Dedifferentiated amniotic fluid mesenchymal stem cell (primary cell): ENCODE measurements at regions not wholly inside any gene's neighbourhood (a gene's known extent, or its start where the extent isn't known, plus 50 kb on each side); places are given as distances from the start of the nearest gene placed in this dataset.
A peak's percentile ranks its signal among the peaks of the same experiment; 100 is the strongest.
"Not testable (repeated sequence)": the region's sequence is repeated elsewhere in the genome, so short reads cannot be mapped to it uniquely, and the experiment has no call there.

Experiments
- DNase-seq: peaks from one replicate; pipeline ENCODE4 v3.0.0-alpha.2; 2016; ENCODE audit errors: extremely low spot score

DNA sequence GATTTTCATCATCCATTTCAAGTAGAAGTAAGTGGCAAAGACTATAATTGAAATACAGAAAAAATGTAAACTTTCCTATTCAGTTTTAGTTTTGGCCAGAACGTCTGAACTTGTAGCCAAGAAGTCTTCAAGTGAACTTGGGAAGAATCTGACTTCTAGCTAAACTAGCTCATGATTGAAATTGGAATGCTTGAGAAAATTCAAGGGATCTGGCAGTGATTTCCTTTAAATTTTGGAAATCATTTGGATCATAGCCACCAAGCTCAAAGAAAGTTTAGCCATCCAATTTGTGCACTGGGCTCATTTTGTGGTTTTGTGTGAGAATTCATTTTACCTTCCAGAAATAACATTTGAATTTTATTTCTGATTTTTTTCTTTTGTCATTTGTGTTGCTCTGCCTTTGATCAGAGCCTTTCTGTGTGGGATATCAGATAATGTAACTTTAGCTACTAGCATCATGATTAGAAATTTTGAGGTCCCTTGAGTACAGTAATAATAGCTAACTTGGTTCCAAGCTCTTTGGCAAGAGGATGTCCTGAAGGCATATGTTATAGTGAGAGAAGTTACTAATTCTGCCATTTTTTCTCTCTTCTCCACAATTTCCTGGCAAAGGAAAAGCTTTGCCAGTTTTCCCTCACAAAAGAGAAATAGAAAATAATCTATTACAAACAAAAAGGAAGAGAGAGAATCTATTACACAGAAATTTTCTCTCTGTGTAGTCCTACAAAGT lies 2123.7 kb upstream of the RAG2 start:
- DNase-seq: no peak

GRCh38 chr11:38718659-38719058 lies 2120.6 kb upstream of the RAG2 start:
- DNase-seq: no peak

- no peak for DNase-seq
Observed at GRCh38 chr11:38718049-38718448, 2120.0 kb upstream of the RAG2 start.

GRCh38 chr11:38711110-38711509 lies 2113.1 kb upstream of the RAG2 start:
- no peak for DNase-seq

DNA sequence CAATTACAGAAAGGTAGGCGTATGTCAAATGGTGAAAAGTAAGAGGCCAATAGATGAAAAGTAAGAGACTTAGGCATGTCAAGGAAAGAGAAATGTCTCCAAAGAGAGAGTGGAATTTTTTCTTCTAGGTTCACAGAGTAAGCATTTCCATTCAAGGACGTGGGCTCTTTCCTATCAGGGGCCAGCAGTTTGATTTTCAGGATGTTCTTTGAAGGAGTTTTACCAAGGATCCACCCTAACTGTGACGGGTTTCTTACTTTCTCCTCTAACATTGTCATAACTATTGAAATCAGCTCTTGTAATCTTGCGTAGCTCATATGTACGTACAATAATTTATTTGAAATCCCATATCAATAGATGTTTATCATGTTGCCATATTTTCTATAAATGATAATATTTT lies 2112.2 kb upstream of the RAG2 start:
- DNase-seq: no peak

DNA sequence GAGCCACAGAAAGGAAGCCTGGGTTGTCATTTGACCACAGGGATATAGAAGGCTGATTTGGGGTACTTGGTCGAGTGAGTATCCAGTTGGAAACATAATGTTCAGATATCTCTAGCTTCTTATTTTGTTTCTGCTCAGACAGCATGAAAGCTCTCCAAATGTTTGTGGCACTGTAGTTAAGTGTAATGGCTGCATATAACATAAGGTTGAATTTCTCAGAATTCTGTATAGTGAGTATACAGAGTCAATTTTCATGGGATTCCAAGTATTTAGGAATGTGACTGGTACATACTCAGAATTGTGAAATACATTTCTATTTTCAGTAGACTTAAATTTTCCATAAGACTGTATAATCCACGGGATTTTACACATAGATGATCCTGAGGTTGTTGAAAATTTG lies 2102.1 kb upstream of the RAG2 start:
- no peak for DNase-seq

- no peak for DNase-seq
Observed at GRCh38 chr11:38693306-38693705, 2095.3 kb upstream of the RAG2 start.

- DNase-seq: not testable (repeated sequence)
Observed at GRCh38 chr11:38690211-38690610, 2092.2 kb upstream of the RAG2 start.

DNA sequence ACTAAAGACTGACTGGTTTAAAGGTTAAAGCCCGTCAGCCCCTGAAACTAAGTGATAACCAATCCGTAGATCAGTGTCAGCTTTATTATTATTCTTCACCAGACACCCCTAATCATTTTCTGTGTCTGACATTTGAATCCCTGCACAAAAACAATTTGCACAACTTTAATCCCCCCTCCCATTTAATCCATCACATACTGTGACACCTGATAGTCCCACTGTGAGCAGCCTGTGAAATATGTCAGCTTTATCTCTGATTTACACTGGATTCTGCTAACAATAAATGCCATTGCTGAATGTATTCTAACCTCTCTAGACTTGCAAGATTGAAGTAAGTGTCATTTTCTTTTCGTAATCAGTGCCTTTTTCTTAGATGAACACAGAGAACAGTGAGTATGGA lies 2089.0 kb upstream of the RAG2 start:
- DNase-seq: no peak

- no peak for DNase-seq
Observed at GRCh38 chr11:38683484-38683883, 2085.4 kb upstream of the RAG2 start.

GRCh38 chr11:38680746-38681145 lies 2082.7 kb upstream of the RAG2 start:
- DNase-seq: no peak

DNA sequence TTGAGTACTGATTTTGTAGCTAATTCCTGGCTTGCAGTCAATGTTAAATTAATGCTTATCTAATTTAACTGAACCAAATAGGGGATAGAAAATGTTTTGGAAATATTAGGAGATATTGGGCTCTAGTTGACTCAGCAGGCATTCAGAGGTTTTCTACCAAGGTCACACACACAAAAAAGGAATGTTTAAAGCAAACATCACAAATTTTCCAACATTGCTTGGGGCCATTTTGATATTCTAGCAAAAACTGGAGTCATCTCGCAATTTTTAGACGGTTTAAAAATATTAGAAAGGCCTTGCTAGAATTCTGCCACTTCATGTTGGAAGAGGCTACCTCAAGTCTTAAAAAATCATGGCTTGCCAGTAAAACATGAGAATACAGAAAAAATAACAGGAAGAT lies 2082.1 kb upstream of the RAG2 start:
- no peak for DNase-seq

GRCh38 chr11:38672445-38672844 lies 2074.4 kb upstream of the RAG2 start:
- no peak for DNase-seq

DNA sequence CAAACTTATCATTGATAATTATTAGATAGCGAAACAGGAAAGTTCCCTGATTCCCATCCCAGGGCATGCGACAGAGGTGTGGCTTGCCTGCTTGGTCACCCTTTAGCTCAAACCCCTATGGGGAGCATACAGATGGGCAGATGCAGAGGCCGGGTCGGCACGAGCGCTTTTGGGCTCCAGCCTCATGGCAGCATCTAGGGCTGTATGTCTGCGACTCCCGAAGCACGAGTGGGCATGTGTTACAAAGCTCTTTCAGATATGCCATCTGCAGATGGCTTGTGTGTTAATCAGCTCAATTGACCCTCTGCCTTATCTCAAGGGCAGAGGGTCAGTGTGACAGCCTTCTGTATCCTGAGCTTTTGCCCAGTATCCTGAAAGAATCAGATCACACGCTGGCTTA lies 2069.3 kb upstream of the RAG2 start:
- DNase-seq: no peak

GRCh38 chr11:38648604-38649003 lies 2050.6 kb upstream of the RAG2 start:
- no peak for DNase-seq

GRCh38 chr11:38646382-38646781 lies 2048.3 kb upstream of the RAG2 start:
- no peak for DNase-seq

DNA sequence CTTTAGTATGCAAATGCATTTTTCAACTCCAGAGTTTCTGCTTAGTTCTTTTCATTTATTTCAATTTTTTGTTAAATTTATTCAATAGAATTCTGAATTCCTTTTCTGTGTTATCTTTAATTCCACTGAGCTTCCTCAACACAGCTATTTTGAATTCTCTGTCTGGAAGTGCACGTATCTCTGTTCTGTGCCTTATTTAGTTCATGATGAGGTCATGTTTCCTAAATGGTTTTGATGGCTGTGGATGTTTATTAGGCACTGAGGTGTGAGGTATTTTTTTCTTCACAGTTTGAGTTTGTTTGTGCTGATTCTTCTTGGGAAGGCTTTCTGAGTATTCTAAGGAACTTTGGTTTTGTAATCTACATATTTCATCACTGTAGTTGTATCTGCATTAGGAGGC lies 2042.8 kb upstream of the RAG2 start:
- no peak for DNase-seq

DNA sequence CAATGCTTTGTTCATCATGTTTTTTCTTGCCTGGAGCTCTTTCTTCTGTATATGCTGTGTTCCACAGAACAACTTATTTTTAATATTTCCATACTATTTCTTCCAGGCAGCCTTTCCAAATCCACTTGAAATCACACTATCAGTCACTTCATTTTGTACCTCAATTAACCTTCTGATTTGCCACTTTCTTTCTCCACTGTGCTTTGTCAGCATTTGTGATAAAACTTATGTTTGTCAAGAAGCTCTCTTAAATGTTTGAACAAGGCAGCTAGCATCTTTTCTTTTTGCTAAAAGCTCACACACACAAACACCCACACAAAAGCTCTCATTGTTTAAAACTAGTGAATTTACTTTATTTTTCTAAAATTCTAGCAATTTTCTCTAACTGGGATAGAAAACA lies 2014.7 kb upstream of the RAG2 start:
- DNase-seq: no peak

DNA sequence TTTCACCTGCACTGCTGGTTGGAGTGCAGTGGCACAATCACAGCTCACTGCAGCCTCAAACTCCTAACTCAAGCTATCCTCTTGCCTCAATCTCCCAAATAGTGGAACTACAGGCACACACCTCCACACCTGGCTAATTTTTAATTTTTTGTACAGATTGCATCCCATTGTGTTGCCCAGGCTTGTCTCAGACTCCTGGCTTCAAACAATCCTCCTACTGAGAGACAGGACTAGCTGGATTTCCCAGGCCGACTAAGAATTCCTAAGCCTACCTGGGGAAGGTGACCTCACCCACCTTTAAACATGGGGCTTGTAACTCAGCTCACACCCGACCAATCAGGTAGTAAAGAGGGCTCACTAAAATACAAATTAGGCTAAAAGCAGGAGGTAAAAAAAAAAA lies 2003.3 kb upstream of the RAG2 start:
- DNase-seq: not testable (repeated sequence)

DNA sequence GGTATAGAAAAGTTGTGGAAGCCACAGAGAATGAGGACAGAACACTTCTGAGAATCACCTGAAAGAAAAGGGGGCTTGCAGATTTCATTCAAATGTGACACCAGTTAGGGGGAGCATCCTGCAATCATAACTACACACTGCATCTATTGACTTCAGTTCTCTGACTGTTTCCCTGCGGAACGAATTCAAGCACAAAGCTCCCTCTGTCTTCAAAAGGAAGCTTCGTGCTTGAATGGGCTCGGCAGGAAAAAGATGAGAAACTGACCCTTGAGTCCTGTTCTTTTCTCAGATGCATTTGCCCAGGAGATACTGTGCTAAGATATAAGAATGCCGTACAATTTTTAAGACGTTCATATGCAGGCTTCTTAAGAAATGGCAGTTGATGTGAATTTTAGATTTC lies 2000.4 kb upstream of the RAG2 start:
- no peak for DNase-seq

DNA sequence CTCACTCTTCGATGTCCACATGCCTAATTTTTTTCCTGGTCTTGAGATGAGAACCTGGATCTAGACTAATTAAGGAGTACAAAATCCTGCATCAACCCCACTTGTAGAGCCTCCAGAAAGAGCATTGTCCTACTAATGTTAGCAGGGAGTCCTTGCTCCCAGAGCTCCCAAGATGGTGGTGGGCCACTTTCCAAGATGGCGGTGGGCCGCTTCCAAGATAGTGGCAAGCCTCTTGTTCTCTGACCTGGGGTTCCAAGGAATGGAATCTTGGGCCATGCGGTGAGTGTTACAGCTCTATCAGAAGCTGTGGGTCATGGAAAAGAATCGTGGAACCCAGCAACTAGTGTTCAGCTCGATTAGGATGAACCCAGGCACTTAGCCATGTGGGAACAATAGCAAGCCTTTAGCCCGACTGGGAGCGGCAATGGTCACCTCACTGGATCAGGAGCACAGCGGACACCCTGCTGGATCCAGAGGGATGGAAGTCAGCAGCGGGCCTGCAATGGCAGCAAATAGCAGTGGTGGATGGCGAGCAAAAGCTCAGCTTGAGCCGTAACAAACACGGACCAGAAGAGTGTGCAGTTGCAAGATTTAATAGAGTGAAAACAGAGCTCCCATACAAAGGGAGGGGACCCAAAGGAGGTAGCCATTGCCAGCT lies 1997.5 kb upstream of the RAG2 start:
- DNase-seq: not testable (repeated sequence)

- no peak for DNase-seq
Observed at GRCh38 chr11:38594895-38595294, 1996.9 kb upstream of the RAG2 start.

DNA sequence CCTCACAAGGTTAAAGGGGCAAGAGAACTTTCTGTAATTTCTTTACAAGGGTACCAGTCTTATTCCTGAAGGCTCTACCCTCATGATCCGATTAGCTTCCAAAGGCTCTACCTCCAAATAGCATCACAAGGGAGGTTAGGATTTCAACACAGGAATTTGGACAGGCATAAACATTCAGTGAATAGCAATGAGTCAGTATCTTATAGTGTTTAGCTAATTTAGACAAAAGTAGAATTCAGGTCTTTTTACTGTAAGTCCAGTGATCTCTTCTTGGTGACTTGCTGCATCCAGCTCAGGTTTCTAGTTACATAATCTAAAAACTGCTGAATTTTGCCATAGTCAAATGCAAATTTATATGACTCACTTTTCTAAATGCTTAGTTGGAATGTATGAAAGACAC lies 1995.6 kb upstream of the RAG2 start:
- DNase-seq: peak; percentile 15

GRCh38 chr11:38582756-38583155 lies 1984.7 kb upstream of the RAG2 start:
- DNase-seq: no peak
